Liver (tissue), 3 donors: ENCODE measurements at regions not wholly inside any gene's neighbourhood (a gene's known extent, or its start where the extent isn't known, plus 50 kb on each side); places are given as distances from the start of the nearest gene placed in this dataset.

Source experiments
- JUND ChIP-seq, 2 donors: IDR thresholded peaks; 2 replicates each; pipeline ENCODE4 v1.6.1; 2016; ENCODE audit warnings: antibody characterized with exemption in 2 of 2
- RXRA ChIP-seq, 2 donors: IDR thresholded peaks; 2 replicates each; pipeline ENCODE4 v1.6.1; 2017 to 2018; ENCODE audit warnings: antibody characterized with exemption in 2 of 2, mild to moderate bottlenecking in 1 of 2
- SP1 ChIP-seq: IDR thresholded peaks from 2 replicates; pipeline ENCODE4 v1.6.1; 2018; ENCODE audit warnings: antibody characterized with exemption, mild to moderate bottlenecking
- TF ChIP-seq, protein P1 (sequence below): fragments of 150-350 bp; IDR thresholded peaks from 2 replicates; pipeline ENCODE4 v1.5.1; 2017; ENCODE audit warnings: improper control_type of control experiment, low read depth, low read length; ENCODE audit not compliant: missing input control
- donor health status: healthy.
- donor health status: healthy.

DNA sequence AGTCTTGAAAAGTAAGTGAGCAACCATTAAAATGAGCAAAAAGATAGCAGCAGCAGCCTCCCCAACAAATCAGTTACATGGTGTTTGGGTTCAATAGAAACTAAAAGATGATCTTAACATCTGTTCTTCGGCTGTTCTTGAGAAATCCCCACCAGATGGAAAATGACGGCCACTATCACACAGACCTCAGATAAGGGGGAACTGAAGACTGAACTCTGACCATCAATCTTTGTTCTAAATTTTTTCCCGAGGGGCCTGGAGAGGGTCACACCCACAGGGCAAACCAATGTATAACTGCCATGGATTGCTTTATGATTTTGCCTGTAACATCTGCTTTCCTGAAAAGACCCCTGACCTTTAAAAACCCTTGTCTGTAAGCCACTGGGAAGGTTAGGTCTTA is 624.8 kb upstream of the KIRREL3 start:
- TF ChIP-seq, protein P1, sequence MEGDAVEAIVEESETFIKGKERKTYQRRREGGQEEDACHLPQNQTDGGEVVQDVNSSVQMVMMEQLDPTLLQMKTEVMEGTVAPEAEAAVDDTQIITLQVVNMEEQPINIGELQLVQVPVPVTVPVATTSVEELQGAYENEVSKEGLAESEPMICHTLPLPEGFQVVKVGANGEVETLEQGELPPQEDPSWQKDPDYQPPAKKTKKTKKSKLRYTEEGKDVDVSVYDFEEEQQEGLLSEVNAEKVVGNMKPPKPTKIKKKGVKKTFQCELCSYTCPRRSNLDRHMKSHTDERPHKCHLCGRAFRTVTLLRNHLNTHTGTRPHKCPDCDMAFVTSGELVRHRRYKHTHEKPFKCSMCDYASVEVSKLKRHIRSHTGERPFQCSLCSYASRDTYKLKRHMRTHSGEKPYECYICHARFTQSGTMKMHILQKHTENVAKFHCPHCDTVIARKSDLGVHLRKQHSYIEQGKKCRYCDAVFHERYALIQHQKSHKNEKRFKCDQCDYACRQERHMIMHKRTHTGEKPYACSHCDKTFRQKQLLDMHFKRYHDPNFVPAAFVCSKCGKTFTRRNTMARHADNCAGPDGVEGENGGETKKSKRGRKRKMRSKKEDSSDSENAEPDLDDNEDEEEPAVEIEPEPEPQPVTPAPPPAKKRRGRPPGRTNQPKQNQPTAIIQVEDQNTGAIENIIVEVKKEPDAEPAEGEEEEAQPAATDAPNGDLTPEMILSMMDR = no peak
- no peak for TF ChIP-seq SP1
- no peak for TF ChIP-seq RXRA (IDR thresholded peaks at IDR 0.05)
- no peak for TF ChIP-seq JUND (IDR thresholded peaks at IDR 0.05)
